ENCODE measurements at regions not wholly inside any gene's neighbourhood (a gene's known extent, or its start where the extent isn't known, plus 50 kb on each side); places are given as distances from the start of the nearest gene placed in this dataset.

DNA sequence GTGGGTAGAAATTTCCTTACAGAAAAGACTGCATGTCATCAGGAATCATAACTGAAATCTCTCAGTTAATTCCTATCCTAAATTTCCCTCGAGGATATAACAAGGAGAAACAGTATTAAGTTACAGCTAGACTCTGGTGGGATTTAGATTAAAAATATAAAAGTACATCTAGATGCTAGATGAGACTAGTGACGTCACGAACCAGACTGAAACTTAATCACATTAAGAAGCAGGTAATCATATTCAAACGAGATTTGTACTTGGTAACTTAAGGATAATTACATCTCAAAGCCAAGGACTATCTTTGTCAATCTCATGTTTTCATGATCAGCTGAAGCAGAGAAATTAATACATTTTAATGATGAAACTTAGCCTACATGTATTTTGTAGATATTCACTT, 130.6 kb downstream of the MTNR1A start:
- no peak overlapping the region for H3K9ac ChIP-seq (ENCODE audit: low read depth, low read length)
- H3K4ac ChIP-seq (ENCODE audit: low read depth, low read length), result no peak overlapping the region
- H3K9me1 ChIP-seq (ENCODE audit: insufficient read depth, low read length), result no peaks in the 10 kb centered on the region
- WGBS, 2 experiments (ENCODE audit: extremely low coverage in 2 of 2, insufficient read length in 1 of 2), result no CpG with 5 or more reads among the region's 4 CpGs
- H3K4me1 ChIP-seq (ENCODE audit: control insufficient read depth, insufficient read depth, low read length), result no peaks in the 10 kb centered on the region
- H3K27ac ChIP-seq (ENCODE audit: insufficient read depth, low read length), result no peak overlapping the region
- no peak overlapping the region for H4K8ac ChIP-seq (ENCODE audit: low read depth in 2 of 2, low read length in 2 of 2)
- ChIA-PET POLR2A (ENCODE audit: unreplicated experiment) (no interaction called here), CTCF (no interaction called here)
- H3K56ac ChIP-seq (ENCODE audit: extremely low read depth, insufficient read depth, low read length), result no peak overlapping the region
- in situ Hi-C loops (cut with MboI; ENCODE audit: low sequenced_read_pairs), result no loop called here
- BruUV-seq (replicated peaks), result no TSS peak
- TF ChIP-seq BHLHE40 (IDR thresholded peaks at IDR 0.05; ENCODE audit: low read depth, low read length) (no peak), RFX5 (IDR thresholded peaks at IDR 0.05; ENCODE audit: low read depth, low read length) (no peak), MAZ (IDR thresholded peaks at IDR 0.05; ENCODE audit: borderline replicate concordance, low read depth, low read length) (no peak), POLR2A (IDR thresholded peaks at IDR 0.05; ENCODE audit: low read depth, low read length) (no peak), SMC3 (IDR thresholded peaks at IDR 0.05; ENCODE audit: low read depth, low read length) (no peak), NFE2L2 (IDR thresholded peaks at IDR 0.05; ENCODE audit: low read depth, low read length) (no peak), MXI1 (IDR thresholded peaks at IDR 0.05; ENCODE audit: borderline replicate concordance, low read depth, low read length) (no peak), FOS (IDR thresholded peaks at IDR 0.05; ENCODE audit: low read depth, low read length) (no peak), MAFK (IDR thresholded peaks at IDR 0.05; ENCODE audit: low read depth, low read length) (no peak), RAD21 (IDR thresholded peaks at IDR 0.05; ENCODE audit: low read length) (no peak), CEBPB (IDR thresholded peaks at IDR 0.05; ENCODE audit: low read depth, low read length) (no peak), RCOR1 (IDR thresholded peaks at IDR 0.05; ENCODE audit: insufficient replicate concordance, low read length) (no peak), CHD1 (IDR thresholded peaks at IDR 0.05; ENCODE audit: low read depth, low read length) (no peak)
- TF ChIP-seq, protein P1, sequence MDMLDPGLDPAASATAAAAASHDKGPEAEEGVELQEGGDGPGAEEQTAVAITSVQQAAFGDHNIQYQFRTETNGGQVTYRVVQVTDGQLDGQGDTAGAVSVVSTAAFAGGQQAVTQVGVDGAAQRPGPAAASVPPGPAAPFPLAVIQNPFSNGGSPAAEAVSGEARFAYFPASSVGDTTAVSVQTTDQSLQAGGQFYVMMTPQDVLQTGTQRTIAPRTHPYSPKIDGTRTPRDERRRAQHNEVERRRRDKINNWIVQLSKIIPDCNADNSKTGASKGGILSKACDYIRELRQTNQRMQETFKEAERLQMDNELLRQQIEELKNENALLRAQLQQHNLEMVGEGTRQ (IDR thresholded peaks at IDR 0.05; ENCODE audit: low read depth, low read length), result no peak
- TF ChIP-seq, protein P2, sequence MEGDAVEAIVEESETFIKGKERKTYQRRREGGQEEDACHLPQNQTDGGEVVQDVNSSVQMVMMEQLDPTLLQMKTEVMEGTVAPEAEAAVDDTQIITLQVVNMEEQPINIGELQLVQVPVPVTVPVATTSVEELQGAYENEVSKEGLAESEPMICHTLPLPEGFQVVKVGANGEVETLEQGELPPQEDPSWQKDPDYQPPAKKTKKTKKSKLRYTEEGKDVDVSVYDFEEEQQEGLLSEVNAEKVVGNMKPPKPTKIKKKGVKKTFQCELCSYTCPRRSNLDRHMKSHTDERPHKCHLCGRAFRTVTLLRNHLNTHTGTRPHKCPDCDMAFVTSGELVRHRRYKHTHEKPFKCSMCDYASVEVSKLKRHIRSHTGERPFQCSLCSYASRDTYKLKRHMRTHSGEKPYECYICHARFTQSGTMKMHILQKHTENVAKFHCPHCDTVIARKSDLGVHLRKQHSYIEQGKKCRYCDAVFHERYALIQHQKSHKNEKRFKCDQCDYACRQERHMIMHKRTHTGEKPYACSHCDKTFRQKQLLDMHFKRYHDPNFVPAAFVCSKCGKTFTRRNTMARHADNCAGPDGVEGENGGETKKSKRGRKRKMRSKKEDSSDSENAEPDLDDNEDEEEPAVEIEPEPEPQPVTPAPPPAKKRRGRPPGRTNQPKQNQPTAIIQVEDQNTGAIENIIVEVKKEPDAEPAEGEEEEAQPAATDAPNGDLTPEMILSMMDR (conservative IDR thresholded peaks at IDR 0.05; ENCODE audit: low read depth, low read length), result no peak
- TF ChIP-seq, protein P3, sequence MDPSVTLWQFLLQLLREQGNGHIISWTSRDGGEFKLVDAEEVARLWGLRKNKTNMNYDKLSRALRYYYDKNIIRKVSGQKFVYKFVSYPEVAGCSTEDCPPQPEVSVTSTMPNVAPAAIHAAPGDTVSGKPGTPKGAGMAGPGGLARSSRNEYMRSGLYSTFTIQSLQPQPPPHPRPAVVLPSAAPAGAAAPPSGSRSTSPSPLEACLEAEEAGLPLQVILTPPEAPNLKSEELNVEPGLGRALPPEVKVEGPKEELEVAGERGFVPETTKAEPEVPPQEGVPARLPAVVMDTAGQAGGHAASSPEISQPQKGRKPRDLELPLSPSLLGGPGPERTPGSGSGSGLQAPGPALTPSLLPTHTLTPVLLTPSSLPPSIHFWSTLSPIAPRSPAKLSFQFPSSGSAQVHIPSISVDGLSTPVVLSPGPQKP (IDR thresholded peaks at IDR 0.05; ENCODE audit: borderline replicate concordance, low read depth, low read length), result no peak
- no peaks in the 10 kb centered on the region for H3K36me3 ChIP-seq (ENCODE audit: control insufficient read depth, insufficient read depth, low read length)
- H3K23ac ChIP-seq (ENCODE audit: low read depth, low read length), result no peak overlapping the region
- H2AK5ac ChIP-seq (ENCODE audit: low read depth, low read length), result no peak overlapping the region
- H3K14ac ChIP-seq (replicated peaks; ENCODE audit: low read depth, low read length), result no peak overlapping the region
- H3K18ac ChIP-seq (ENCODE audit: low read depth, low read length), result no peak overlapping the region
- no peaks in the 10 kb centered on the region for H4K20me1 ChIP-seq (ENCODE audit: insufficient read depth, low read length)
- no peak overlapping the region for H2AFZ ChIP-seq (replicated peaks; ENCODE audit: low read length, poor library complexity)
- H2AK9ac ChIP-seq (replicated peaks; ENCODE audit: low read depth, low read length, poor library complexity), result no peak overlapping the region
- no peak overlapping the region for H3K4me3 ChIP-seq (ENCODE audit: insufficient read depth, low read depth, low read length)
- no peak overlapping the region for H2BK20ac ChIP-seq (ENCODE audit: low read depth, low read length)
- ATAC-seq (ENCODE audit: low read depth), result no peak
- no peak for DNase-seq
- 0 out of 2 replicates have a peak, but pooled peaks cover 2% of the 10 kb centered on the region for H3K9me3 ChIP-seq (ENCODE audit: control insufficient read depth, insufficient read depth, low read length)
- H4K91ac ChIP-seq (ENCODE audit: insufficient read depth, low read depth, low read length), result no peak overlapping the region
- H2BK15ac ChIP-seq (ENCODE audit: low read depth, low read length), result no peak overlapping the region
- no peak overlapping the region for H2BK120ac ChIP-seq (ENCODE audit: low read depth, low read length)
- dilution Hi-C loops (cut with HindIII; ENCODE audit: low sequenced_read_pairs, unreplicated experiment), result no loop called here
- H3K79me1 ChIP-seq (ENCODE audit: low read depth in 1 of 2, low read length in 2 of 2), result no peaks in the 10 kb centered on the region
- H3K27me3 ChIP-seq (ENCODE audit: control insufficient read depth, insufficient read depth, low read length), result no peaks in the 10 kb centered on the region
- H3K4me2 ChIP-seq (ENCODE audit: low read depth, low read length), result no peak overlapping the region
- H4K5ac ChIP-seq (ENCODE audit: low read depth, low read length), result no peak overlapping the region
- intact Hi-C loops (cut with micrococcal nuclease), result no loop called here
- no peak overlapping the region for H2BK5ac ChIP-seq (ENCODE audit: low read depth, low read length, poor library complexity, severe bottlenecking)
